GM18505 (cell line): ENCODE measurements at regions not wholly inside any gene's neighbourhood (a gene's known extent, or its start where the extent isn't known, plus 50 kb on each side); places are given as distances from the start of the nearest gene placed in this dataset.
"Not testable (repeated sequence)": the region's sequence is repeated elsewhere in the genome, so short reads cannot be mapped to it uniquely, and the experiment has no call there.

Source experiments
- ATAC-seq: cut with Tn5 transposase; IDR thresholded peaks from one replicate; pipeline ENCODE4 v1.9.1; 2021; ENCODE audit not compliant: unreplicated experiment
- POLR2A ChIP-seq: IDR thresholded peaks from 4 replicates; pipeline ENCODE4 v1.6.1; 2011; ENCODE audit warnings: borderline replicate concordance; ENCODE audit not compliant: insufficient read depth, insufficient read length; ENCODE audit errors: extremely low read depth

GRCh38 chr16:27632216-27632615 lies 82.3 kb downstream of the KATNIP start:
- ATAC-seq = no peak
- TF ChIP-seq POLR2A = no peak

GRCh38 chr16:27633221-27633620 lies 83.3 kb downstream of the KATNIP start:
- no peak for ATAC-seq
- no peak for TF ChIP-seq POLR2A

- no peak for ATAC-seq
- TF ChIP-seq POLR2A = no peak
Observed at GRCh38 chr16:27633721-27634120, 83.8 kb downstream of the KATNIP start.

- no peak for TF ChIP-seq POLR2A
- ATAC-seq = no peak
Observed at GRCh38 chr16:27634779-27635178, 84.8 kb downstream of the KATNIP start.

GRCh38 chr16:27636453-27637240 lies 86.7 kb downstream of the KATNIP start:
- no peak for ATAC-seq
- no peak for TF ChIP-seq POLR2A

- ATAC-seq = no peak
- TF ChIP-seq POLR2A = no peak
Observed at GRCh38 chr16:27638833-27639560, 89.1 kb downstream of the KATNIP start.

GRCh38 chr16:27639561-27640276 lies 89.8 kb downstream of the KATNIP start:
- no peak for TF ChIP-seq POLR2A
- ATAC-seq = peak; percentile 48

GRCh38 chr16:27640277-27640600 lies 90.3 kb downstream of the KATNIP start:
- no peak for TF ChIP-seq POLR2A
- ATAC-seq = no peak

- ATAC-seq = no peak
- TF ChIP-seq POLR2A = no peak
Observed at GRCh38 chr16:27641260-27641659, 91.3 kb downstream of the KATNIP start.

- ATAC-seq = not testable (repeated sequence)
Observed at GRCh38 chr16:27641734-27642415, 91.9 kb downstream of the KATNIP start.

- no peak for ATAC-seq
- no peak for TF ChIP-seq POLR2A
Observed at GRCh38 chr16:27642756-27643155, 92.8 kb downstream of the KATNIP start.

GRCh38 chr16:27644165-27644564 lies 94.2 kb downstream of the KATNIP start:
- no peak for TF ChIP-seq POLR2A
- no peak for ATAC-seq

- no peak for ATAC-seq
- no peak for TF ChIP-seq POLR2A
Observed at GRCh38 chr16:27645396-27645795, 95.5 kb downstream of the KATNIP start.
